GM23248 (cell line): ENCODE measurements at regions not wholly inside any gene's neighbourhood (a gene's known extent, or its start where the extent isn't known, plus 50 kb on each side); places are given as distances from the start of the nearest gene placed in this dataset.

Experiments
- DNase-seq: peaks from one replicate; pipeline ENCODE4 v3.0.0-alpha.2; 2015
- H2AFZ ChIP-seq: fragments of 200-600 bp; sonication (generic); 2 replicates; pipeline ENCODE4 v1.6.1; 2016; ENCODE audit warnings: antibody characterized with exemption
- H3F3A ChIP-seq: fragments of 200-600 bp; sonication (generic); 2 replicates; pipeline ENCODE4 v1.6.1; 2016; ENCODE audit warnings: mild to moderate bottlenecking, antibody characterized with exemption, mixed run types; ENCODE audit not compliant: insufficient read depth
- H3K27ac ChIP-seq: fragments of 200-600 bp; sonication (generic); 2 replicates; pipeline ENCODE4 v1.5.1; 2016; ENCODE audit warnings: mild to moderate bottlenecking
- H3K27me3 ChIP-seq: fragments of 200-600 bp; sonication (generic); replicated peaks from 2 replicates; pipeline ENCODE4 v1.6.1; 2016; ENCODE audit warnings: mild to moderate bottlenecking; ENCODE audit not compliant: insufficient read depth
- H3K36me3 ChIP-seq: fragments of 200-600 bp; sonication (generic); 2 replicates; pipeline ENCODE4 v1.6.1; 2016; ENCODE audit warnings: low read depth, mild to moderate bottlenecking
- H3K4me1 ChIP-seq: fragments of 200-600 bp; sonication (generic); 2 replicates; pipeline ENCODE4 v1.6.1; 2016; ENCODE audit warnings: mild to moderate bottlenecking; ENCODE audit not compliant: insufficient read depth
- H3K4me2 ChIP-seq: fragments of 200-600 bp; sonication (generic); one replicate; pipeline ENCODE4 v1.6.1; 2016; ENCODE audit warnings: mild to moderate bottlenecking; ENCODE audit not compliant: unreplicated experiment
- H3K4me3 ChIP-seq: fragments of 200-600 bp; sonication (generic); 2 replicates; pipeline ENCODE4 v1.5.1; 2016; ENCODE audit warnings: mild to moderate bottlenecking
- H3K79me2 ChIP-seq: fragments of 200-600 bp; sonication (generic); 2 replicates; pipeline ENCODE4 v1.6.1; 2016; ENCODE audit warnings: mild to moderate bottlenecking; ENCODE audit not compliant: insufficient read depth
- H3K9ac ChIP-seq: fragments of 200-600 bp; sonication (generic); 2 replicates; pipeline ENCODE4 v1.6.1; 2016; ENCODE audit warnings: mild to moderate bottlenecking
- H3K9me2 ChIP-seq: fragments of 200-600 bp; sonication (generic); 2 replicates; pipeline ENCODE4 v1.6.1; 2016; ENCODE audit warnings: mixed run types, mild to moderate bottlenecking, moderate library complexity; ENCODE audit not compliant: insufficient read depth
- H3K9me3 ChIP-seq: fragments of 200-600 bp; sonication (generic); one replicate; pipeline ENCODE4 v1.6.1; 2017; ENCODE audit warnings: low read depth
- H4K20me1 ChIP-seq: fragments of 200-600 bp; sonication (generic); 2 replicates; pipeline ENCODE4 v1.6.0; 2016; ENCODE audit not compliant: insufficient read depth
- EZH2 ChIP-seq: fragments of 200-600 bp; sonication (generic); IDR thresholded peaks from 2 replicates; pipeline ENCODE4 v1.6.1; 2018; ENCODE audit warnings: antibody characterized with exemption, mild to moderate bottlenecking; ENCODE audit not compliant: insufficient read depth, poor library complexity, severe bottlenecking
- EZH2phosphoT487 ChIP-seq: fragments of 200-600 bp; sonication (generic); IDR thresholded peaks from 2 replicates; pipeline ENCODE4 v1.6.1; 2018; ENCODE audit warnings: antibody characterized with exemption, moderate library complexity, mild to moderate bottlenecking, low read depth; ENCODE audit not compliant: insufficient read depth
- WGBS, 2 experiments: methylation state at CpG; one replicate each; pipeline ENCODE4 v1.1.6; 2015 to 2017; ENCODE audit warnings: low lambda C conversion rate in 2 of 2, low coverage in 1 of 2; ENCODE audit errors: missing lambda C conversion rate in 2 of 2; 5-methylcytosine and 5-hydroxymethylcytosine counted together
- in situ Hi-C: fragments of 300-500 bp; cut with MboI; formaldehyde crosslinking; loops from 2 replicates; pipeline ENCODE4 v1.15.0; 2020

- Histone ChIP-seq H3K4me2 (no peak overlapping the region), H3K36me3 (no peaks in the 10 kb centered on the region), H3K9ac (no peak overlapping the region), H3K79me2 (no peaks in the 10 kb centered on the region), H3K4me1 (peaks cover 47% of the 10 kb centered on the region), H4K20me1 (no peaks in the 10 kb centered on the region), H3F3A (peaks cover 24% of the 10 kb centered on the region), H2AFZ (0 out of 2 replicates have a peak overlapping the region, but pooled peaks have one; percentile 75), H3K27ac (no peak overlapping the region), H3K27me3 (no peaks in the 10 kb centered on the region), H3K4me3 (no peak overlapping the region), H3K9me3 (no peaks in the 10 kb centered on the region), H3K9me2 (no peaks in the 10 kb centered on the region)
- WGBS, 2 experiments = 96% methylated on average over 3 of the region's 3 CpGs
- in situ Hi-C loops = no loop called here
- TF ChIP-seq EZH2 (no peak), EZH2phosphoT487 (no peak)
- no peak for DNase-seq
Observed at GRCh38 chr7:106767078-106767477, 98.0 kb upstream of the PIK3CG start.

- in situ Hi-C loops = no loop called here
Observed at GRCh38 chr7:106767498-106768323, 97.4 kb upstream of the PIK3CG start.

GRCh38 chr7:106768324-106768751, 96.7 kb upstream of the PIK3CG start:
- no peaks in the 10 kb centered on the region for H3K9me3 ChIP-seq
- peak overlapping the region; percentile 55 for H3K4me3 ChIP-seq
- H3K27ac ChIP-seq = peak overlapping the region; percentile 77
- no peak for TF ChIP-seq EZH2
- no peak for TF ChIP-seq EZH2phosphoT487
- no peaks in the 10 kb centered on the region for H3K79me2 ChIP-seq
- no peaks in the 10 kb centered on the region for H3K27me3 ChIP-seq
- 58% methylated on average over 4 of the region's 4 CpGs for WGBS, 2 experiments
- H3F3A ChIP-seq = peaks cover 30% of the 10 kb centered on the region
- peak overlapping the region; percentile 67 for H3K4me2 ChIP-seq
- in situ Hi-C loops = no loop called here
- H4K20me1 ChIP-seq = no peaks in the 10 kb centered on the region
- H3K9ac ChIP-seq = peak overlapping the region; percentile 50
- no peaks in the 10 kb centered on the region for H3K9me2 ChIP-seq
- H2AFZ ChIP-seq = peak overlapping the region; percentile 75
- peaks cover 60% of the 10 kb centered on the region for H3K4me1 ChIP-seq
- H3K36me3 ChIP-seq = no peaks in the 10 kb centered on the region
- peak; percentile 53 for DNase-seq

More at GRCh38 chr7:106767498-106768323, 97.4 kb upstream of the PIK3CG start:
- Histone ChIP-seq H3K4me3 (peak overlapping the region; percentile 55), H3F3A (peaks cover 30% of the 10 kb centered on the region), H3K9me2 (no peaks in the 10 kb centered on the region), H3K36me3 (no peaks in the 10 kb centered on the region), H3K79me2 (no peaks in the 10 kb centered on the region), H3K9me3 (no peaks in the 10 kb centered on the region), H4K20me1 (no peaks in the 10 kb centered on the region), H3K9ac (peak overlapping the region; percentile 50), H3K27ac (peak overlapping the region; percentile 77), H3K4me1 (peaks cover 54% of the 10 kb centered on the region), H3K4me2 (peak overlapping the region; percentile 67), H2AFZ (peak overlapping the region; percentile 75), H3K27me3 (no peaks in the 10 kb centered on the region)
- no peak for TF ChIP-seq EZH2phosphoT487
- TF ChIP-seq EZH2 = no peak
- 50 to 53% methylated on average over 8 of the region's 8 CpGs for WGBS, 2 experiments
- DNase-seq = peak; percentile 60

- H3K9me2 ChIP-seq = 0 out of 2 replicates have a peak, but pooled peaks cover 6% of the 10 kb centered on the region
- H3K9ac ChIP-seq = peak overlapping the region; percentile 48
- peak overlapping the region; percentile 77 for H3K27ac ChIP-seq
- H3K4me3 ChIP-seq = peak overlapping the region; percentile 4
- DNase-seq = peak; percentile 88
- no peaks in the 10 kb centered on the region for H3K36me3 ChIP-seq
- no peak for TF ChIP-seq EZH2
- TF ChIP-seq EZH2phosphoT487 = no peak
- H3K9me3 ChIP-seq = no peaks in the 10 kb centered on the region
- peaks cover 45% of the 10 kb centered on the region for H3F3A ChIP-seq
- no peak overlapping the region for H2AFZ ChIP-seq
- H3K4me1 ChIP-seq = peaks cover 74% of the 10 kb centered on the region
- in situ Hi-C loops = no loop called here
- 4 to 11% methylated on average over 2 of the region's 2 CpGs for WGBS, 2 experiments
- no peaks in the 10 kb centered on the region for H3K27me3 ChIP-seq
- no peaks in the 10 kb centered on the region for H3K79me2 ChIP-seq
- H4K20me1 ChIP-seq = no peaks in the 10 kb centered on the region
- H3K4me2 ChIP-seq = peak overlapping the region; percentile 67
Observed at GRCh38 chr7:106770191-106770590, 94.9 kb upstream of the PIK3CG start.
